SIG-M5 (cell line): ENCODE measurements at regions not wholly inside any gene's neighbourhood (a gene's known extent, or its start where the extent isn't known, plus 50 kb on each side); places are given as distances from the start of the nearest gene placed in this dataset.
"Not testable (repeated sequence)": the region's sequence is repeated elsewhere in the genome, so short reads cannot be mapped to it uniquely, and the experiment has no call there.

Experiments
- DNase-seq: peaks from one replicate; lab custom pipeline; 2025; lab: John Stamatoyannopoulos, UW

- not testable (repeated sequence) for DNase-seq
Observed at GRCh38 chr1:190837200-190837599, 359.5 kb upstream of the BRINP3 start.

DNA sequence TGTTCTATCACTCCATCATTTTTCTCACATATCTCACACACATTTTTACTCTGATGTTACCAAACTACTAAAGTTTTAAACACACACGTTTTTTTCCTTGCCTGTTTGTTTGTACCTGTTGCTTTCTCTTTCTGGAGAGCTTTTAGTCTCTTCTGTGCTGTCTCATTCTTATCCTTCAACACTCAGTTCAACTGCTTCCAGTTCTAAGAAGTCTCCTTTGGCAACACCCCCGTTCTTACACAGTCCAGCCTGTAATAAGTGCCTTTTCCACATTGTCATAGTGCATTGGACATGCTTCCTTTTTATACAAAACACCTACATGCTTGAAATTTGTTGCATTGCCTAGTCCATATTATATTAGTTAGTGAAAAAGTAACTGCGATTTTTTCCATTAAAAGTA lies 360.2 kb upstream of the BRINP3 start:
- no peak for DNase-seq

DNA sequence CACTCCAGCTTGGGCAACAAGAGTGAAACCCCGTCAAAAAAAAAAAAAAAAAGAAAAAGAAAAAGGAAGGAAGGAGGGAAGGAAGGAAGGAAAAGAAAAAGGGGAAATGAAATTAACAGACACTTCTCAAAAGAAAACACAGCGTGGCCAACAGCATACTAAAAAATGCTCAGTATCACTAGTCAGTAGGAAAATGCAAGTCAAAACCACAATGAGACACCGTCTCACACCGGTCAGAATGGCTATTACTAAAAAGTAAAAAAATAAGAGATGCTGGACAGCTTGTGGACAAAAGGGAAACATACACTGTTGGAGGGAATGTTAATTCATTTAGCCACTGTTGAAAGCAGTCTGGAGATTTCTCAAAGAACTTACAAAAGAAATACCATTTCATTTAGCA lies 369.5 kb upstream of the BRINP3 start:
- DNase-seq = no peak

- DNase-seq = no peak
Observed at GRCh38 chr1:190849346-190849745, 371.7 kb upstream of the BRINP3 start.

- no peak for DNase-seq
Observed at GRCh38 chr1:190852611-190853010, 374.9 kb upstream of the BRINP3 start.

DNA sequence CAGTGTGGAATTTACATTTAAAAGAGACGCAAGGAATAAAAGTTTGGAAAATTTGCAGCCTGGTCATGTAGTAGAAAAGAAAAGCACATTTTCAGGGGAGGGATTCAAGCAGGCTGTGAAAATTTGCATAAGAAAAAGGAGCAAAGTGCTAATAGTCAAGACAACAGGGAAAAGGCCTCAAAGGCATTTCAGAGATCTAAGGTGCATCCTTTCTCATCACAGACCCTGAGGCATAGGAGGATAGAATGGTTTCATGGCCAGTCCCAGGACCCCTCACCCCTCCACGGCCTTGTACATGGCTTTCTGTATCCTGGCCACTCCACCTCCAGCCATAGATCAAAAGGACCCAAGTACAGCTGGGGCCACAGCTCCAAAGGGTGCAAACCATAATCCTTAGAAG lies 380.5 kb upstream of the BRINP3 start:
- no peak for DNase-seq

GRCh38 chr1:190864013-190864641 lies 386.5 kb upstream of the BRINP3 start:
- DNase-seq = no peak

- no peak for DNase-seq
Observed at GRCh38 chr1:190880352-190880751, 402.7 kb upstream of the BRINP3 start.

DNA sequence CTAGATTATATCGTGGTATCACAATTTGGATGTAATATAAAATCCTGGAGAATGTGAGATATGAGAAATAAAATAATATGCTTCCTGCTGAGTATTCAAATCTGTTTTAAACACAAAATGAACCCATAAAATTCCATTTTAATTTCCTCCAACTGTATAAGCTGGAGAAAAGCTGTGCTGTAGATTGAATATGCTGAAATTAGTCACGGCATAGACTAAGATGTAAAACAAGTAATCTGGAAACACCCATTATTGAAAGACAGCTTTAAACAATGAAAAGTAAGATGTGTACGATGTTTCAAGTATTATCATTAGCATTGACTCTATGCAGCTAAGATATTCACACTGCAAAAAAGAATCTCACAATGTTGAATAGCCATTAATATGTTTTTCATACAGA lies 403.4 kb upstream of the BRINP3 start:
- no peak for DNase-seq

- no peak for DNase-seq
Observed at GRCh38 chr1:190897233-190897632, 419.6 kb upstream of the BRINP3 start.

GRCh38 chr1:190904091-190904695 lies 426.5 kb upstream of the BRINP3 start:
- DNase-seq = no peak

GRCh38 chr1:190906206-190906725 lies 428.6 kb upstream of the BRINP3 start:
- no peak for DNase-seq

DNA sequence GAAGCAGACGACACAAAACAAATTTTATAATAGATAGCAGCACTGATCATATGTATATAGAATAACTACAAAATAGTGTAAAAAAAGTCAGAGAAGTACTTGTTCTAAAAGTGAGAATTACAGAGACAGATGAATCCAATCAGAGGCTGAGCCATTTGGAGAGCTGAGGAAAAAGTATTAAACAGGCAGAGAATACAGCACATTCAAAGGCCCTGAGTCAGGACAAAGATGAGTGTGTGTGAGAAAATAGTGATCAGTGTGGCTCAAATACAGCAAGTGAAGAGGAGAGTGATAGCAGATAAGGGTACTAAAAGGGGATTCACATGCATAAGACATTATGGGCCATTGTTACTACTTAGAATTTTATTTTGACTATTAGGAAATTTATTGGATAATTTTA lies 430.6 kb upstream of the BRINP3 start:
- no peak for DNase-seq

DNA sequence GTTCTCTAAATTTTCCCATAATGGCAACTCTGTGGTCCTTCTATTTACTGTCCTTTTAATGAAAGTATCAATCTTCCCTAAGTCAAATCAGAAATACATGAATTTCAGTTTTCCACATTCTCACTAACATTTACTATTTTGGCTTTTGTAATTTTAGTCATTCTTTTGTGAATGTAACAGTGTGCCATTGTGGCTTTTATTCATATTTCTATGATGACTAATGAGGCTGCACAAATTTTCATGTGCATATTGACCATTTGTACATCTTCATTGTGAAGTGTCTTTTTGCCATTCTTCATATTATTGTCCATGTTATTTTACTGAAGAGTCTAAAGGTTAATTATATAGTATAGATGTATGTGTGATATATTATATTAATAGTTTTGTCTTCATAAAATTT lies 431.0 kb upstream of the BRINP3 start:
- no peak for DNase-seq

- DNase-seq = no peak
Observed at GRCh38 chr1:190935925-190936324, 458.3 kb upstream of the BRINP3 start.

DNA sequence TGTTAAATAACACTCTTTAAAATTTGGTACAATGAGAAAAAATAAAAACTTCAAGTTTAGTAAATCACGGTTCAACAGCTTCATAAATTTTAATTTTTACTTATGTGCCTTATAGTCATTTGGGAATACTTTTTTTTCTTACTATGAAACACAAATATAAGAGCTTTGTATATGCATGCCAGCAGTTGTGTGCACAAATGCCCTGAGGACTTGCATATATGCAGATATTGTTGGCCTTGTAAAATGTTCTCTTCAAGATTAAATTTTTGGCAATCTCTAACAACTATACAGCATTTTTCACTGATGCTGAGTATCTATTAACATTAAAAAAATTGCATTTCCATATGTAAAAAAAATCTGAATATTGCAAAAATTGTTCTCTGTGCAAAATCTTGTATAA lies 458.7 kb upstream of the BRINP3 start:
- no peak for DNase-seq

GRCh38 chr1:190940951-190941350 lies 463.3 kb upstream of the BRINP3 start:
- no peak for DNase-seq

DNA sequence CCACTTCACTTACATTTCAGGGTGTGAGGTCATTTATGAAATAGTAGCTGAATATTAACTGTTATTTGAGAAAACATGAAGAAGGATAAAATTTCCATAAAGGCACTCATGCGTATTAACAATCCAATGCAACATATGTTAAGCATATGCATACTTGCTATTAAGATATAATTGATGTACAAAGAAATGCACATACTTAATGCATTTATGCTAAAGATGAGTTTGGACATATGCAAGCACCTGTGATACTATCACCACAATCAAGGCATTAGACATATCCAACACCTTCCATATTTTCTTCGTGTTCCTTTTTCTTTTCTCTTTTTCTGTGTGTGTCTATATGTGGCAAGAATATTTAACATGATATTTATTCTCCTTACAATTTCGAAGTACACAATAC lies 464.8 kb upstream of the BRINP3 start:
- no peak for DNase-seq

GRCh38 chr1:190943722-190944121 lies 466.1 kb upstream of the BRINP3 start:
- not testable (repeated sequence) for DNase-seq

DNA sequence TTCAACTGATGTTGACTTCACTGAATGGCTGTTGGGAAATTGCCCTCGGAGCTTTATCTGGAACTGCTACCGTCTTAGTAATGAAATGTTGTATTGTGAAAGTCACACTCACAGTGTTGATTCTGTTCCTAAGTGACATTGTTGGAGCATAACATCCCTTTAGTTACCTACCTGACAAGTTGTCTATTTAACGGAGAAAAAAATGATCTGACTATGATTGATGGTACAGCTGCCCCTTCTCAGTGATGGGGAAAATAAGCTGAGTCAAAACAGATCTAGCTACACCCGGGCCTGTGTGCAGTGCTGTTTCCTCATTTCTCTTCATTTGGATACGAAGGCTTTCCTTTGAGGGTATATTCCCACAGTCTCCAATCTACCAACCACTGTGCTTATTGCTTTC lies 472.3 kb upstream of the BRINP3 start:
- no peak for DNase-seq

DNA sequence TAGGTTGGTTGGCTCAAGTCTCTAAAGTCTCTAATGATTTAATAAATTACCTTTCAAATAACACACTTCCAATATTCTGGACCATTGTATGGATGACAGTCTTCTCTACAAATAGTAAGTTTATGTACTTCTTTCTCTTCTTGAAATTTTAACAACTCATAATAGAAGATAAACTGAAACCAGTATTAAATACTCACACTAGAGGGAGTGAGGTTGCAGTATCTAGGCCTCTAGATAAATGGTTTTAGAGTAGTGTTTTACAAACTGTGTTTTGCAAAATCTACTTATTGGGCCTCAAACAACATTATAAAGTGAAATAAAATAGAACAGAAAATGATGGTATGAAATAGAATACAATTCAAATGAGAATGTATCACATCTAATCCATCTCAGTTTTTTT lies 479.9 kb upstream of the BRINP3 start:
- no peak for DNase-seq

GRCh38 chr1:190963321-190963720 lies 485.7 kb upstream of the BRINP3 start:
- no peak for DNase-seq

DNA sequence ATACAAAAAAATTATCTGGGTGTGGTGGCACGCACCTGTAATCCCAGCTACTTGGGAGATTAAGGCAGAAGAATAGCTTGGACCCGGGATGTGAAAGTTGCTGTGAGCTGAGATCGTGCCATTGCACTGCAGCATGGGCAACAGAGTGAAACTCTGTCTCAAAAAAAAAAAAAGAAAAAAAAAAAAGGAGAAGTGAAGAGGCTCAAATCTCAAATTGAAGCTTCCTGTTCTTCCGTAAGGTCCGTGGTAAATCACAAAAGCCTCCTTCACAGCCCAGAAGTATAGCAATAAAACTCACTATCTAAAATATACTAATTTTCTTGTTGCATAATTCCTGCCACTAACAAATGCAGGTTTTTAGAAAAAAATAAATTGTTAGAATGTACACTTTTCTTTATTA lies 498.2 kb upstream of the BRINP3 start:
- DNase-seq = no peak

- no peak for DNase-seq
Observed at GRCh38 chr1:191002768-191003167, 525.1 kb upstream of the BRINP3 start.
